DOHH2 (cell line): ENCODE measurements at regions not wholly inside any gene's neighbourhood (a gene's known extent, or its start where the extent isn't known, plus 50 kb on each side); places are given as distances from the start of the nearest gene placed in this dataset.

Source experiments
- CTCF ChIP-seq: fragments of 200-600 bp; sonication (generic); IDR thresholded peaks from one replicate; pipeline ENCODE4 v1.5.1; 2014; ENCODE audit warnings: antibody characterized with exemption, mild to moderate bottlenecking, low read depth, low read length; ENCODE audit not compliant: poor library complexity, severe bottlenecking
- EZH2phosphoT487 ChIP-seq: fragments of 200-600 bp; sonication (generic); IDR thresholded peaks from 2 replicates; pipeline ENCODE4 v1.6.1; 2017; ENCODE audit warnings: borderline replicate concordance, mild to moderate bottlenecking, antibody characterized with exemption, low read length, moderate library complexity, mixed read lengths

- no peak for TF ChIP-seq CTCF
- no peak for TF ChIP-seq EZH2phosphoT487
These were observed 161.4 kb upstream of the AHI1 start for GRCh38 chr6:135658916-135659315.
